H9 (cell line): ENCODE measurements at regions not wholly inside any gene's neighbourhood (a gene's known extent, or its start where the extent isn't known, plus 50 kb on each side); places are given as distances from the start of the nearest gene placed in this dataset.

Experiments used
- DNase-seq: peaks from one replicate; pipeline ENCODE4 v3.0.0-alpha.2; 2017
- H2AFZ ChIP-seq: one replicate; pipeline ENCODE4 v1.6.1; 2013; ENCODE audit warnings: mild to moderate bottlenecking, low read length, control low read depth, moderate library complexity
- H2AK5ac ChIP-seq: 2 replicates; pipeline ENCODE4 v1.6.1; 2013; ENCODE audit warnings: low read length, control low read depth, mixed read lengths; ENCODE audit not compliant: insufficient read length
- H2BK120ac ChIP-seq: one replicate; pipeline ENCODE4 v1.6.1; 2013; ENCODE audit warnings: low read depth, mild to moderate bottlenecking, low read length, control low read depth, inconsistent platforms; ENCODE audit not compliant: poor library complexity, severe bottlenecking
- H2BK12ac ChIP-seq: 2 replicates; pipeline ENCODE4 v1.6.1; 2013; ENCODE audit warnings: low read length, control low read depth, mixed read lengths, low read depth; ENCODE audit not compliant: insufficient read length
- H2BK15ac ChIP-seq: 2 replicates; pipeline ENCODE4 v1.6.1; 2013; ENCODE audit warnings: low read depth, low read length, control low read depth
- H2BK20ac ChIP-seq: one replicate; pipeline ENCODE4 v1.6.1; 2013; ENCODE audit warnings: low read depth, mild to moderate bottlenecking, low read length, control low read depth, inconsistent platforms; ENCODE audit not compliant: poor library complexity, severe bottlenecking
- H2BK5ac ChIP-seq: 2 replicates; pipeline ENCODE4 v1.6.1; 2013; ENCODE audit warnings: low read length, control low read depth, mixed read lengths; ENCODE audit not compliant: insufficient read length
- H3K14ac ChIP-seq: 2 replicates; pipeline ENCODE4 v1.6.1; 2013; ENCODE audit warnings: low read length, control low read depth; ENCODE audit not compliant: insufficient read depth
- H3K18ac ChIP-seq: 2 replicates; pipeline ENCODE4 v1.6.1; 2013; ENCODE audit warnings: low read depth, mild to moderate bottlenecking, mixed read lengths, low read length, control low read depth; ENCODE audit not compliant: insufficient read length
- H3K23ac ChIP-seq: 2 replicates; pipeline ENCODE4 v1.6.1; 2013; ENCODE audit warnings: low read length, control low read depth, mixed read lengths, low read depth; ENCODE audit not compliant: insufficient read length
- H3K23me2 ChIP-seq: 2 replicates; pipeline ENCODE4 v1.6.1; 2013; ENCODE audit warnings: low read depth, mild to moderate bottlenecking, mixed read lengths, low read length, control low read depth; ENCODE audit not compliant: insufficient read length, poor library complexity, severe bottlenecking
- H3K27ac ChIP-seq: 2 replicates; pipeline ENCODE4 v1.5.1; 2013; ENCODE audit warnings: low read length, control low read depth, mixed read lengths, low read depth; ENCODE audit not compliant: insufficient read length
- H3K27me3 ChIP-seq: 2 replicates; pipeline ENCODE4 v1.6.1; 2013; ENCODE audit warnings: low read length, control low read depth, inconsistent platforms; ENCODE audit not compliant: insufficient read depth
- H3K4ac ChIP-seq: 2 replicates; pipeline ENCODE4 v1.6.1; 2013; ENCODE audit warnings: low read depth, mild to moderate bottlenecking, control low read depth, inconsistent platforms, low read length, moderate library complexity
- H3K4me1 ChIP-seq: 2 replicates; pipeline ENCODE4 v1.6.1; 2013; ENCODE audit warnings: low read length, control low read depth, inconsistent platforms; ENCODE audit not compliant: insufficient read depth
- H3K4me2 ChIP-seq: 2 replicates; pipeline ENCODE4 v1.6.1; 2013; ENCODE audit warnings: low read length, control low read depth, mixed read lengths; ENCODE audit not compliant: insufficient read length, insufficient read depth
- H3K56ac ChIP-seq: 2 replicates; pipeline ENCODE4 v1.6.1; 2013; ENCODE audit warnings: low read depth, mild to moderate bottlenecking, mixed read lengths, low read length, control low read depth; ENCODE audit not compliant: insufficient read length
- H3K79me1 ChIP-seq: 2 replicates; pipeline ENCODE4 v1.6.1; 2013; ENCODE audit warnings: low read depth, mild to moderate bottlenecking, moderate library complexity, low read length, control low read depth, inconsistent platforms; ENCODE audit not compliant: insufficient read depth, poor library complexity, severe bottlenecking
- H3K79me2 ChIP-seq: 2 replicates; pipeline ENCODE4 v1.6.1; 2013; ENCODE audit warnings: low read length, control low read depth, inconsistent platforms; ENCODE audit not compliant: insufficient read depth
- H3K9ac ChIP-seq: 2 replicates; pipeline ENCODE4 v1.6.1; 2013; ENCODE audit warnings: low read length, control low read depth, mixed read lengths; ENCODE audit not compliant: insufficient read length; ENCODE audit errors: extremely low read depth
- H3K9me3 ChIP-seq: one replicate; pipeline ENCODE4 v1.6.1; 2013; ENCODE audit warnings: low read depth, low read length, inconsistent platforms; ENCODE audit not compliant: control insufficient read depth
- H3T11ph ChIP-seq: one replicate; pipeline ENCODE4 v1.6.1; 2013; ENCODE audit warnings: mild to moderate bottlenecking, low read length, control low read depth, inconsistent platforms
- H4K20me1 ChIP-seq: one replicate; pipeline ENCODE4 v1.6.1; 2013; ENCODE audit not compliant: control insufficient read depth, insufficient read length, insufficient read depth
- H4K5ac ChIP-seq: 2 replicates; pipeline ENCODE4 v1.6.1; 2013; ENCODE audit warnings: low read depth, mild to moderate bottlenecking, mixed read lengths, low read length, control low read depth; ENCODE audit not compliant: insufficient read length
- H4K8ac ChIP-seq: replicated peaks from 2 replicates; pipeline ENCODE4 v1.6.1; 2013; ENCODE audit warnings: low read length, control low read depth, mixed read lengths, low read depth; ENCODE audit not compliant: insufficient read length
- H4K91ac ChIP-seq: 2 replicates; pipeline ENCODE4 v1.6.1; 2013; ENCODE audit warnings: low read depth, mild to moderate bottlenecking, moderate library complexity, mixed read lengths, low read length, control low read depth; ENCODE audit not compliant: insufficient read length
- H3K27ac Mint-ChIP-seq, 3 experiments: 2 replicates in 2 of 3; 3 replicates in 1 of 3; pipeline ENCODE4 v1.8.0; 2020 to 2021; ENCODE audit warnings: mixed read lengths in 3 of 3, mild to moderate bottlenecking in 1 of 3, moderate library complexity in 1 of 3
- H3K27me3 Mint-ChIP-seq: 2 replicates; pipeline ENCODE4 v1.8.0; 2021; ENCODE audit warnings: low read depth, mild to moderate bottlenecking, moderate library complexity, mixed read lengths
- H3K36me3 Mint-ChIP-seq, 3 experiments: 2 replicates in 2 of 3; 3 replicates in 1 of 3; pipeline ENCODE4 v1.8.0; 2020 to 2021; ENCODE audit warnings: low read depth in 3 of 3, mixed read lengths in 3 of 3; ENCODE audit not compliant: insufficient read depth in 1 of 3
- H3K4me1 Mint-ChIP-seq, 2 experiments: 2 replicates each; pipeline ENCODE4 v1.8.0; 2020; ENCODE audit warnings: mixed read lengths in 2 of 2
- H3K4me3 Mint-ChIP-seq, 2 experiments: 2 replicates in 1 of 2; 3 replicates in 1 of 2; pipeline ENCODE4 v1.8.0; 2020 to 2021; ENCODE audit warnings: mild to moderate bottlenecking in 2 of 2, mixed read lengths in 2 of 2, moderate library complexity in 1 of 2
- H3K9me3 Mint-ChIP-seq, 2 experiments: 2 replicates in 1 of 2; 3 replicates in 1 of 2; pipeline ENCODE4 v1.8.0; 2020; ENCODE audit warnings: mild to moderate bottlenecking in 2 of 2, mixed read lengths in 2 of 2, moderate library complexity in 1 of 2
- CTCF ChIP-seq: fragments of 200-600 bp; sonication (generic); conservative IDR thresholded peaks from 3 replicates; pipeline ENCODE4 v1.8.0; 2021; ENCODE audit warnings: antibody characterized with exemption, mild to moderate bottlenecking
- WGBS: extraction: QIAGEN DNeasy Blood & Tissue Kit; methylation state at CpG from one replicate; pipeline ENCODE4 v1.1.7; 2013; ENCODE audit warnings: missing lambda C conversion rate, low lambda C conversion rate, mixed read lengths; ENCODE audit not compliant: insufficient read length; ENCODE audit errors: extremely low coverage; 5-methylcytosine and 5-hydroxymethylcytosine counted together

DNA sequence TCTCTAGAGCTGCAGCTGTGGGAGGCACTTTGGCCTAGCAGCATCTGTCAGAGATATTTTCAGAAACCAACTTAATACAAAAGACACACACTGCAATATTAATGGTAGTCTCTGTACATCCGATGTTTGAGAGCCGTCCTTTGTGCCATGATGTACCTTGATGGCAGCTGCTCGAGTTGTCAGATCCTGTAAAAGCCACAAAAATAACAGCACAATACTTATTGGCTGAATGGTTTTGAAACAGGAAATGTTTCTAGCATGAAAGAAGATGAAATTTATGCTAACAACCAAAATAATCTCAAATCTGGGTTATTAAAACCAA, 445.5 kb upstream of the TBL1XR1 start:
- Histone ChIP-seq H2BK5ac (no peak overlapping the region), H3K9ac (no peak overlapping the region), H3K56ac (no peak overlapping the region), H3K79me1 (no peaks in the 10 kb centered on the region), H3K23ac (no peak overlapping the region), H3K4me1 (peaks cover 2% of the 10 kb centered on the region; the same call in 1 of the 2 replicates), H3K4me2 (no peak overlapping the region), H2AK5ac (no peak overlapping the region), H3K79me2 (no peaks in the 10 kb centered on the region), H4K5ac (no peak overlapping the region), H3T11ph (no peak overlapping the region), H4K8ac (no peak overlapping the region), H2AFZ (no peak overlapping the region), H3K23me2 (no peaks in the 10 kb centered on the region), H2BK12ac (no peak overlapping the region), H3K18ac (no peak overlapping the region), H3K27ac (no peak overlapping the region), H4K20me1 (no peaks in the 10 kb centered on the region), H2BK120ac (no peak overlapping the region), H3K14ac (no peak overlapping the region), H3K9me3 (no peaks in the 10 kb centered on the region), H4K91ac (no peak overlapping the region), H3K4ac (no peak overlapping the region), H3K27me3 (no peaks in the 10 kb centered on the region), H2BK15ac (no peak overlapping the region), H2BK20ac (no peak overlapping the region)
- H3K4me3 Mint-ChIP-seq: no peak overlapping the region
- H3K27me3 Mint-ChIP-seq: no peaks in the 10 kb centered on the region
- DNase-seq: no peak
- WGBS: no CpG with 5 or more reads among the region's 3 CpGs
- H3K4me1 Mint-ChIP-seq: peaks cover 12 to 14% of the 10 kb centered on the region in 2 experiments
- no peak for TF ChIP-seq CTCF
- no peak overlapping the region for H3K27ac Mint-ChIP-seq
- H3K36me3 Mint-ChIP-seq: peaks cover 0 to 14% (median 5%) of the 10 kb centered on the region in 3 experiments; a peak in 4 of 7 replicates
- H3K9me3 Mint-ChIP-seq: peaks cover 2 to 10% of the 10 kb centered on the region in 2 experiments; a peak in 1 of 5 replicates
